ENCODE measurements at regions not wholly inside any gene's neighbourhood (a gene's known extent, or its start where the extent isn't known, plus 50 kb on each side); places are given as distances from the start of the nearest gene placed in this dataset.

DNA sequence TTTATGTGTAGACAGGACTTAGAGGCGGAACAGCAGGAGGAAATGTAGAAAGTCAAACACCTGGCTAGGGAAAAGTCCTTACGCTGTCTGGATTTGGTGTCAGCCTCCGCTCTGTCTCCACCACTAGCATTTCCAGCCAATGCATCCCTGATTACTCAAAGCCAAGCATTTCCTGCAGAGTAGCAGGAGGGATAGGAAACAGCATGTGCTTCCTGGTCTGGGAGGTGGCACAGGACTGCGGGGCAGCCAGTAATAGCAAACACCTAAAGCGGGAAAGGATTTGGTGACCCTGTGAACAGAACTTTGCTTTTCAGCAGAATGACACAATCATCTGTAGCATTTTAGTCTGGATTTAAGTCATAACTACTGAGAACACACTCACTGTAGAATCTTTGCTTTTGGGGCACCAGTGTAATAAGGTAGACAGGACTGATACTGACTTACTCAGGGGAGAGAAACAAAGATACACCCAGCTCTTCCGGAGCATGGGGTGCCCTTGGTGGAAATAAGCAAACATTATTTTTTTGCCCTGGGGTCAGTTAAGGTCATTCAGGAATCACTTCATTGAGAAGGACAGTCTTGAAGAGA is 133.3 kb upstream of the AHI1 start:
- TF ChIP-seq POLR2A (IDR thresholded peaks at IDR 0.05) = no peak
- TF ChIP-seq, protein P1, sequence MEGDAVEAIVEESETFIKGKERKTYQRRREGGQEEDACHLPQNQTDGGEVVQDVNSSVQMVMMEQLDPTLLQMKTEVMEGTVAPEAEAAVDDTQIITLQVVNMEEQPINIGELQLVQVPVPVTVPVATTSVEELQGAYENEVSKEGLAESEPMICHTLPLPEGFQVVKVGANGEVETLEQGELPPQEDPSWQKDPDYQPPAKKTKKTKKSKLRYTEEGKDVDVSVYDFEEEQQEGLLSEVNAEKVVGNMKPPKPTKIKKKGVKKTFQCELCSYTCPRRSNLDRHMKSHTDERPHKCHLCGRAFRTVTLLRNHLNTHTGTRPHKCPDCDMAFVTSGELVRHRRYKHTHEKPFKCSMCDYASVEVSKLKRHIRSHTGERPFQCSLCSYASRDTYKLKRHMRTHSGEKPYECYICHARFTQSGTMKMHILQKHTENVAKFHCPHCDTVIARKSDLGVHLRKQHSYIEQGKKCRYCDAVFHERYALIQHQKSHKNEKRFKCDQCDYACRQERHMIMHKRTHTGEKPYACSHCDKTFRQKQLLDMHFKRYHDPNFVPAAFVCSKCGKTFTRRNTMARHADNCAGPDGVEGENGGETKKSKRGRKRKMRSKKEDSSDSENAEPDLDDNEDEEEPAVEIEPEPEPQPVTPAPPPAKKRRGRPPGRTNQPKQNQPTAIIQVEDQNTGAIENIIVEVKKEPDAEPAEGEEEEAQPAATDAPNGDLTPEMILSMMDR (IDR thresholded peaks at IDR 0.05) = no peak
